ENCODE measurements at regions not wholly inside any gene's neighbourhood (a gene's known extent, or its start where the extent isn't known, plus 50 kb on each side); places are given as distances from the start of the nearest gene placed in this dataset.
A peak's percentile ranks its signal among the peaks of the same experiment; 100 is the strongest.

DNA sequence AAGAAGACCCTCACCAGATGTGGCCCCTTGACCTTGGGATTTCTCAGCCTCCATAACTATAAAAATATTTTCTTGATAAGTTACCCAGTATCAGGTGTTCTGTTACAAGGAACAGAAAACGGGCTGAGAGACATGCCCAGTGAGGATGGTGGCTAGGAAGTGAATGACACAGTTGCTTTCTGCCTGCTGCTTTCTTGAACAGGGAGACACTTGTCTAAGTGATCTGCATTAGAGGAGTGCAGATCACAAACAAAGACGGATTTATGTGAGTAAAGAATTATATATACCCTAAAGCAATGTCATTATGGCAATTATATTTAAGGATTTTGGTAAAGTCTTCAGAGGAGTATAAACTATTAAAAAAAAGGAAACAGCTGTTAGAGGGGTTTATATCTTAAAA, 169.2 kb upstream of the AHR start:
- ChIA-PET POLR2A (no interaction called here), CTCF (no interaction called here)
- no peak overlapping the region for H3K4me3 ChIP-seq (ENCODE audit: low read depth, low read length)
- Mint-ChIP-seq H3K4me1 (ENCODE audit: low read depth, unreplicated experiment) (peaks cover 38% of the 10 kb centered on the region), H3K27me3 (ENCODE audit: insufficient read depth, unreplicated experiment) (no peaks in the 10 kb centered on the region), H3K4me3 (ENCODE audit: unreplicated experiment) (no peak overlapping the region), H3K27ac (ENCODE audit: unreplicated experiment) (peak overlapping the region; percentile 19), H3K36me3 (ENCODE audit: insufficient read depth, unreplicated experiment) (no peaks in the 10 kb centered on the region), H3K9me3 (ENCODE audit: unreplicated experiment) (peaks cover 12% of the 10 kb centered on the region)
- H3K36me3 ChIP-seq (ENCODE audit: control insufficient read depth, insufficient read depth, low read length): no peaks in the 10 kb centered on the region
- H3K4me1 ChIP-seq: peaks cover 35% of the 10 kb centered on the region
- DNase-seq: no peak
- intact Hi-C loops (cut with micrococcal nuclease; ENCODE audit: unreplicated experiment): no loop called here
- TF ChIP-seq, protein P1, sequence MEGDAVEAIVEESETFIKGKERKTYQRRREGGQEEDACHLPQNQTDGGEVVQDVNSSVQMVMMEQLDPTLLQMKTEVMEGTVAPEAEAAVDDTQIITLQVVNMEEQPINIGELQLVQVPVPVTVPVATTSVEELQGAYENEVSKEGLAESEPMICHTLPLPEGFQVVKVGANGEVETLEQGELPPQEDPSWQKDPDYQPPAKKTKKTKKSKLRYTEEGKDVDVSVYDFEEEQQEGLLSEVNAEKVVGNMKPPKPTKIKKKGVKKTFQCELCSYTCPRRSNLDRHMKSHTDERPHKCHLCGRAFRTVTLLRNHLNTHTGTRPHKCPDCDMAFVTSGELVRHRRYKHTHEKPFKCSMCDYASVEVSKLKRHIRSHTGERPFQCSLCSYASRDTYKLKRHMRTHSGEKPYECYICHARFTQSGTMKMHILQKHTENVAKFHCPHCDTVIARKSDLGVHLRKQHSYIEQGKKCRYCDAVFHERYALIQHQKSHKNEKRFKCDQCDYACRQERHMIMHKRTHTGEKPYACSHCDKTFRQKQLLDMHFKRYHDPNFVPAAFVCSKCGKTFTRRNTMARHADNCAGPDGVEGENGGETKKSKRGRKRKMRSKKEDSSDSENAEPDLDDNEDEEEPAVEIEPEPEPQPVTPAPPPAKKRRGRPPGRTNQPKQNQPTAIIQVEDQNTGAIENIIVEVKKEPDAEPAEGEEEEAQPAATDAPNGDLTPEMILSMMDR (IDR thresholded peaks at IDR 0.05; ENCODE audit: insufficient read depth in 1 of 2, low read depth in 1 of 2, low read length in 1 of 2, severe bottlenecking in 1 of 2, unreplicated experiment in 1 of 2): no peak
- no peaks in the 10 kb centered on the region for H3K27me3 ChIP-seq (replicated peaks; ENCODE audit: control insufficient read depth, insufficient read depth, low read length)
- BruUV-seq (replicated peaks): no TSS peak
- H3K9me3 ChIP-seq: no peaks in the 10 kb centered on the region

DNA sequence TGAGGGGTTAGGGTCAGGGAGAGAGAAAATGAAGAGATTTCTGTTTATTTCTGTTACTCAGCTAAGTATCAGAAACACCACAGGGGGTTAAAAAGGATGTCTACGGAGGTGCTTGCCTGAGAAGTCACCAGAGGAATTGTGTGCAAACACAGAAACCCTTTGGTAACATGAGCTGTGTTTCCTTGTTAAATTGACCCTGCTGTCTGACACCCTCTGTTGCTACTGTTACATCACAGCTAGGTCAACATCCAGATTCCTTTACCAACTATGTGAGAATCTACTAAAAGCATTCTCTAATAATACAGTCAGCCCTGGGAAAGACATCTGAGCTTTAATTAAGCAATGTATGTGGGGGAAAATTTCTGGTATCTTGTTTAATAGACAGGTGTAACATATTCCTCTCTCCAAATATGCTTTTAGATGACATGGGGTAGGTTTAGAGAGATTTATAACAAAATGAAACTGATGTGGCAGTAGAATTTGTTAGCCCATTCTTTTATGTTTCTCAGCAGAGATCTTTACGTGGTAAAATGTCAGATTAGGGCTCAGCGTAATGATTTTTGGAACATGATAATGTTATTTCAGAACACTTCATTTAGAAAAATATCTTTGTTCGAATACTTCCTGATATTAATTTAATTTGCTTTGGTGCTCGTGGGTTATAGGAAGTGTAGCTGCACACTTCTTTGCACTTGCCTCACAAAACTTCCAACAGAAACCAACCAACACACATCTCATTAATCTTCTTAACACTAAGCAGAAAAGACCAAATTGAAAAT, 168.0 kb upstream of the AHR start:
- BruUV-seq (replicated peaks): TSS peak; percentile 74
- peaks cover 35% of the 10 kb centered on the region for H3K4me1 ChIP-seq
- Mint-ChIP-seq H3K36me3 (ENCODE audit: insufficient read depth, unreplicated experiment) (no peaks in the 10 kb centered on the region), H3K4me1 (ENCODE audit: low read depth, unreplicated experiment) (peaks cover 38% of the 10 kb centered on the region), H3K4me3 (ENCODE audit: unreplicated experiment) (peak overlapping the region; percentile 54), H3K27ac (ENCODE audit: unreplicated experiment) (peak overlapping the region; percentile 80), H3K27me3 (ENCODE audit: insufficient read depth, unreplicated experiment) (no peaks in the 10 kb centered on the region), H3K9me3 (ENCODE audit: unreplicated experiment) (peaks cover 12% of the 10 kb centered on the region)
- H3K9me3 ChIP-seq: no peaks in the 10 kb centered on the region
- no peaks in the 10 kb centered on the region for H3K36me3 ChIP-seq (ENCODE audit: control insufficient read depth, insufficient read depth, low read length)
- ChIA-PET POLR2A (interaction anchor here (1.1 kb wide), 1 partner anchor 168 kb away, joined by 12 read pairs; the partner anchor contains the start of gene AHR), CTCF (interaction anchor here (0.6 to 1.5 kb wide), 3 partner anchors 28 to 394 kb away, joined by 3 to 4 read pairs (median 3); no protein-coding TSS in a partner anchor)
- intact Hi-C loops (cut with micrococcal nuclease; ENCODE audit: unreplicated experiment): loop anchor here (1.0 to 2.0 kb wide), 4 partner anchors 76 to 169 kb away; no protein-coding TSS in a partner anchor
- H3K4me3 ChIP-seq (ENCODE audit: low read depth, low read length): no peak overlapping the region
- DNase-seq: peak; percentile 81 to 83
- no peaks in the 10 kb centered on the region for H3K27me3 ChIP-seq (replicated peaks; ENCODE audit: control insufficient read depth, insufficient read depth, low read length)
- TF ChIP-seq, protein P1 (IDR thresholded peaks at IDR 0.05; ENCODE audit: insufficient read depth in 1 of 2, low read depth in 1 of 2, low read length in 1 of 2, severe bottlenecking in 1 of 2, unreplicated experiment in 1 of 2): no peak

DNA sequence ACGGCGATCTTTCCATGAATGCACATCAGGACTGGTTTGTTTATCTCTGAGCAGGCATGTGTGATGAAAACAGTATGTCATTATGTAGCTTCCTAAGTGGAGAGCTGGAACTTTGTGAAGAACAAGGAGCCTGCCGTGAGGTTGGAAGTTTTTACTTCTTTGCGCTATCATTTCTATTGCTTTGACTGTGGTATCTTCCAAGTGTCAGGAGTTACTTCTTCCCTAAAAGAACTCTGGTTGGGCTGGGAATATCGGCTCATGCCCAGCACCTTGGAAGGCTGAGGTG, 167.4 kb upstream of the AHR start:
- Mint-ChIP-seq H3K36me3 (ENCODE audit: insufficient read depth, unreplicated experiment) (no peaks in the 10 kb centered on the region), H3K27ac (ENCODE audit: unreplicated experiment) (peak overlapping the region; percentile 80), H3K4me1 (ENCODE audit: low read depth, unreplicated experiment) (peaks cover 38% of the 10 kb centered on the region), H3K27me3 (ENCODE audit: insufficient read depth, unreplicated experiment) (no peaks in the 10 kb centered on the region), H3K4me3 (ENCODE audit: unreplicated experiment) (peak overlapping the region; percentile 54), H3K9me3 (ENCODE audit: unreplicated experiment) (peaks cover 12% of the 10 kb centered on the region)
- H3K27me3 ChIP-seq (replicated peaks; ENCODE audit: control insufficient read depth, insufficient read depth, low read length): no peaks in the 10 kb centered on the region
- BruUV-seq (replicated peaks): no TSS peak
- intact Hi-C loops (cut with micrococcal nuclease; ENCODE audit: unreplicated experiment): loop anchor here (2.0 kb wide), 1 partner anchor 108 kb away; no protein-coding TSS in a partner anchor
- no peaks in the 10 kb centered on the region for H3K36me3 ChIP-seq (ENCODE audit: control insufficient read depth, insufficient read depth, low read length)
- no peak for DNase-seq
- TF ChIP-seq, protein P1 (IDR thresholded peaks at IDR 0.05; ENCODE audit: insufficient read depth in 1 of 2, low read depth in 1 of 2, low read length in 1 of 2, severe bottlenecking in 1 of 2, unreplicated experiment in 1 of 2): no peak
- POLR2A ChIA-PET: no interaction called here
- H3K4me1 ChIP-seq: peaks cover 35% of the 10 kb centered on the region
- CTCF ChIA-PET: interaction anchor here (1.5 kb wide), 1 partner anchor 27 kb away, joined by 4 read pairs; no protein-coding TSS in a partner anchor
- no peak overlapping the region for H3K4me3 ChIP-seq (ENCODE audit: low read depth, low read length)
- H3K9me3 ChIP-seq: no peaks in the 10 kb centered on the region
